Adrenal gland (tissue), 9 donors: ENCODE measurements at regions not wholly inside any gene's neighbourhood (a gene's known extent, or its start where the extent isn't known, plus 50 kb on each side); places are given as distances from the start of the nearest gene placed in this dataset.

Experiments used
- DNase-seq, 7 donors: peaks; one replicate each; pipeline ENCODE4 v3.0.0-alpha.2; 2019 to 2020
- H3K27ac ChIP-seq, 5 donors: fragments of 200-600 bp; sonication (generic) in 4 of 5; 1 replicate in 3 of 5; 2 replicates in 2 of 5; pipeline versions ENCODE4 v1.5.1 to v1.8.0; 2016 to 2020; ENCODE audit warnings: mild to moderate bottlenecking in 1 of 5
- H3K27me3 ChIP-seq: fragments of 200-600 bp; 2 replicates; pipeline ENCODE4 v1.8.0; 2021
- H3K36me3 ChIP-seq, 2 donors: fragments of 200-600 bp; replicated peaks in 1 of 2; 1 replicate in 1 of 2; 2 replicates in 1 of 2; pipeline versions ENCODE4 v1.5.1 to v1.8.0; 2018 to 2022
- H3K4me1 ChIP-seq, 2 donors: fragments of 200-600 bp; replicated peaks in 1 of 2; 1 replicate in 1 of 2; 2 replicates in 1 of 2; pipeline versions ENCODE4 v1.5.1 to v1.8.0; 2018 to 2021
- H3K4me3 ChIP-seq, 4 donors: fragments of 200-600 bp; sonication (generic) in 3 of 4; one replicate each; pipeline ENCODE4 v1.5.1; 2016 to 2018
- H3K9me3 ChIP-seq, 3 donors: fragments of 200-600 bp; sonication (generic) in 1 of 3; replicated peaks in 1 of 3; 1 replicate in 2 of 3; 2 replicates in 1 of 3; pipeline versions ENCODE4 v1.5.1 to v1.8.0; 2016 to 2021
- CTCF ChIP-seq, 6 experiments: fragments of 450-650 bp in 4 of 6; fragments of 200-600 bp in 2 of 6; sonication (generic) in 1 of 6; IDR thresholded peaks; 1 replicate in 5 of 6; 2 replicates in 1 of 6; pipeline versions ENCODE4 v1.5.1 to v1.8.0; 2016 to 2021; ENCODE audit warnings: antibody characterized with exemption in 6 of 6, mild to moderate bottlenecking in 2 of 6, moderate library complexity in 1 of 6
- POLR2A ChIP-seq, 2 donors: fragments of 450-650 bp; IDR thresholded peaks; one replicate each; pipeline ENCODE4 v1.6.1; 2017; ENCODE audit warnings: antibody characterized with exemption in 2 of 2, mild to moderate bottlenecking in 2 of 2, moderate library complexity in 1 of 2
- WGBS, 4 donors: extraction: QIAGEN DNeasy Blood & Tissue Kit in 2 of 4; methylation state at CpG; one replicate each; pipeline versions ENCODE4 v1.1.5 to v1.1.7; 2013 to 2017; 5-methylcytosine and 5-hydroxymethylcytosine counted together
- intact Hi-C, 2 donors: fragments of 100-400 bp; cut with DNase I; formaldehyde crosslinking; loops; one replicate each; pipeline versions ENCODE4 v1.14.1 to v1.15.0; 2022 to 2023
- donor health status: healthy with polysubstance abuse.
- donor health status: Bipolar disorder and iron deficiency.
- donor health status: DM: yes; HTN: yes; CAD: no.
- donor health status: DM: no; HTN: no; CAD: no.
- donor health status: DM: no; HTN: no; CAD: no.

DNA sequence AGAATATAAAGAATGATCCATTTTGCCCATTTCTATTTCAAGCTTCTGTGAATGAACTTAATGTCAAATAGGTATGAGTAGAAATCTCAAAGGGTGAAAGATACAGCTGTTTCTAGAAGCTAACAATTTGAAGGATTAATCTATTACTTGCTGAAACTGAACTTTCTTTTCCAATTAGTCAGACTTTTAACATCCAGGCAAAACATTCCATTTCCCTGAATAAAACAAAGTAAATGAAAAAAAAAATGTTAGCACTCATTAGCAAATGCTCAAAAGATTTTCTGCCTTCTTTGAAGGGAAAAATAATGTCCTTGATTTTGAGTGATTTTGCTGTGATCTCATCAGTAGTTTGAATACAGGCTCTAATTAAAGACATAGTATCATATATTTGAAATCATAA lies 447.6 kb upstream of the PRMT6 start:
- H3K4me1 ChIP-seq: no peaks in the 10 kb centered on the region
- no peaks in the 10 kb centered on the region for H3K27me3 ChIP-seq
- DNase-seq: no peak
- H3K27ac ChIP-seq: no peak overlapping the region
- no peaks in the 10 kb centered on the region for H3K36me3 ChIP-seq
- H3K9me3 ChIP-seq: no peaks in the 10 kb centered on the region
- intact Hi-C loops: no loop called here
- TF ChIP-seq POLR2A (IDR thresholded peaks at IDR 0.05): no peak
- no peak for TF ChIP-seq CTCF (IDR thresholded peaks at IDR 0.05)
- no peak overlapping the region for H3K4me3 ChIP-seq

- intact Hi-C loops: no loop called here
- H3K4me3 ChIP-seq: no peak overlapping the region
- H3K36me3 ChIP-seq: no peaks in the 10 kb centered on the region
- DNase-seq: no peak
- 68 to 77% (median 74%) methylated on average over 3 of the region's 3 CpGs for WGBS, 4 donors
- no peaks in the 10 kb centered on the region for H3K4me1 ChIP-seq
- H3K9me3 ChIP-seq: no peaks in the 10 kb centered on the region
- TF ChIP-seq CTCF (IDR thresholded peaks at IDR 0.05) (no peak), POLR2A (IDR thresholded peaks at IDR 0.05) (no peak)
- no peaks in the 10 kb centered on the region for H3K27me3 ChIP-seq
- H3K27ac ChIP-seq: no peak overlapping the region
Observed at GRCh38 chr1:106613068-106613467, 443.4 kb upstream of the PRMT6 start.

- Histone ChIP-seq H3K9me3 (no peaks in the 10 kb centered on the region), H3K4me1 (no peaks in the 10 kb centered on the region), H3K27ac (no peak overlapping the region), H3K36me3 (no peaks in the 10 kb centered on the region), H3K4me3 (no peak overlapping the region), H3K27me3 (no peaks in the 10 kb centered on the region)
- intact Hi-C loops: no loop called here
- TF ChIP-seq POLR2A (IDR thresholded peaks at IDR 0.05) (no peak), CTCF (IDR thresholded peaks at IDR 0.05) (no peak)
- WGBS, 4 donors: 60 to 79% (median 75%) methylated on average over 5 of the region's 5 CpGs
- DNase-seq: no peak
Observed at GRCh38 chr1:106613861-106614260, 442.6 kb upstream of the PRMT6 start.

DNA sequence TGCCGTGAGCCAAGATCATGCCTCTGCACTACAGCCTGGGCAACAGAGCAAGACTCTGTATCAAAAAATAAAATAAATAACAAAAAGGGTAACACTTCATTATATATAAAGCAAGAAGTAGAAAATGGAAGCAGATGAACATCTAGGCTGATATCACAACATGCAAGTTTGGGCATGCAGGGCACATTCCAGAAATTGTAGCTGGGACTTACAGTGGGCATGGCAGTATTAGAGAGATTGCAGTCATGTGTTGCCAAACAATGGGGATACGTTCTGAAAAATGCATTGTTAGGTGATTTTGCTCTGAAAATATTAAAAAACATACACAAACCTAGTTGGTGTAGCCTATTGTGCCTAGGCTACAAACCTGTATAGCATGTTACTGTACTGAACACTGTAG lies 441.0 kb upstream of the PRMT6 start:
- TF ChIP-seq POLR2A (IDR thresholded peaks at IDR 0.05) (no peak), CTCF (IDR thresholded peaks at IDR 0.05) (no peak)
- no peaks in the 10 kb centered on the region for H3K27me3 ChIP-seq
- no peak overlapping the region for H3K27ac ChIP-seq
- intact Hi-C loops: no loop called here
- H3K4me1 ChIP-seq: no peaks in the 10 kb centered on the region
- no peak for DNase-seq
- 63 to 74% (median 70%) methylated on average over 2 of the region's 2 CpGs for WGBS, 4 donors
- H3K9me3 ChIP-seq: no peaks in the 10 kb centered on the region
- H3K36me3 ChIP-seq: no peaks in the 10 kb centered on the region
- H3K4me3 ChIP-seq: no peak overlapping the region
